CD14-positive monocyte (primary cell): ENCODE measurements at regions not wholly inside any gene's neighbourhood (a gene's known extent, or its start where the extent isn't known, plus 50 kb on each side); places are given as distances from the start of the nearest gene placed in this dataset.

Experiments used
- DNase-seq, 3 donors: peaks; one replicate each; pipeline ENCODE4 v3.0.0-alpha.2; 2011 to 2022
- H2AFZ ChIP-seq: 2 replicates; pipeline ENCODE4 v1.6.0; 2012; ENCODE audit warnings: mild to moderate bottlenecking, low read depth, low read length, inconsistent platforms; ENCODE audit not compliant: insufficient read depth, poor library complexity, severe bottlenecking
- H3K27ac ChIP-seq, 2 donors: 1 replicate in 1 of 2; 2 replicates in 1 of 2; pipeline ENCODE4 v1.5.1; 2012 to 2013; ENCODE audit warnings: low read length in 2 of 2, control low read depth in 1 of 2, inconsistent platforms in 1 of 2, low read depth in 1 of 2, mild to moderate bottlenecking in 1 of 2
- H3K27me3 ChIP-seq, 2 donors: one replicate each; pipeline versions ENCODE4 v1.6.0 to v1.6.1; 2011 to 2013; ENCODE audit warnings: low read length in 2 of 2; ENCODE audit not compliant: control insufficient read depth in 2 of 2, insufficient read depth in 2 of 2
- H3K36me3 ChIP-seq, 2 donors: replicated peaks in 1 of 2; 1 replicate in 1 of 2; 2 replicates in 1 of 2; pipeline versions ENCODE4 v1.5.1 to v1.6.1; 2012 to 2013; ENCODE audit warnings: low read length in 2 of 2, control low read depth in 1 of 2, inconsistent platforms in 1 of 2, mild to moderate bottlenecking in 1 of 2; ENCODE audit not compliant: insufficient read depth in 2 of 2, control insufficient read depth in 1 of 2
- H3K4me1 ChIP-seq, 2 donors: 1 replicate in 1 of 2; 2 replicates in 1 of 2; pipeline versions ENCODE4 v1.5.1 to v1.6.1; 2012 to 2013; ENCODE audit warnings: low read length in 2 of 2, control low read depth in 1 of 2, inconsistent platforms in 1 of 2, mild to moderate bottlenecking in 1 of 2, moderate library complexity in 1 of 2; ENCODE audit not compliant: insufficient read depth in 2 of 2, control insufficient read depth in 1 of 2
- H3K4me2 ChIP-seq: replicated peaks from 2 replicates; pipeline ENCODE3; 2012; ENCODE audit warnings: low read length, moderate library complexity, mild to moderate bottlenecking; ENCODE audit not compliant: poor library complexity, severe bottlenecking; ENCODE audit errors: extremely low read depth
- H3K4me3 ChIP-seq, 3 experiments: fragments of 200-600 bp in 1 of 3; sonication (generic) in 1 of 3; replicated peaks in 1 of 3; 1 replicate in 2 of 3; 2 replicates in 1 of 3; pipeline ENCODE4 v1.5.1; 2011 to 2013; ENCODE audit warnings: low read length in 3 of 3, mild to moderate bottlenecking in 3 of 3, control low read depth in 2 of 3, low read depth in 2 of 3, inconsistent platforms in 1 of 3, moderate library complexity in 1 of 3
- H3K79me2 ChIP-seq: 2 replicates; pipeline ENCODE4 v1.6.0; 2012; ENCODE audit warnings: mild to moderate bottlenecking, control low read depth, inconsistent platforms, low read length, moderate library complexity; ENCODE audit not compliant: insufficient read depth
- H3K9ac ChIP-seq: 2 replicates; pipeline ENCODE4 v1.6.0; 2017; ENCODE audit warnings: low read length, mild to moderate bottlenecking; ENCODE audit not compliant: insufficient read depth, poor library complexity, severe bottlenecking
- H3K9me3 ChIP-seq, 2 donors: replicated peaks in 1 of 2; 1 replicate in 1 of 2; 2 replicates in 1 of 2; pipeline versions ENCODE4 v1.5.1 to v1.6.1; 2012 to 2013; ENCODE audit warnings: low read length in 2 of 2, control low read depth in 1 of 2; ENCODE audit not compliant: control insufficient read depth in 1 of 2, insufficient read depth in 1 of 2
- H4K20me1 ChIP-seq: 2 replicates; pipeline ENCODE4 v1.6.0; 2012; ENCODE audit warnings: mild to moderate bottlenecking, low read length, control low read depth, moderate library complexity; ENCODE audit not compliant: insufficient read depth
- H3K27ac Mint-ChIP-seq, 7 donors: one replicate each; pipeline ENCODE4 v1.8.0; 2020; ENCODE audit warnings: mild to moderate bottlenecking in 7 of 7, mixed read lengths in 7 of 7, moderate library complexity in 6 of 7, inconsistent platforms in 2 of 7
- H3K27me3 Mint-ChIP-seq, 3 donors: one replicate each; pipeline ENCODE4 v1.8.0; 2021 to 2022; ENCODE audit warnings: low read depth in 3 of 3, mild to moderate bottlenecking in 3 of 3, mixed read lengths in 3 of 3, moderate library complexity in 3 of 3, inconsistent platforms in 1 of 3
- H3K36me3 Mint-ChIP-seq, 2 donors: one replicate each; pipeline ENCODE4 v1.8.0; 2020; ENCODE audit warnings: mixed read lengths in 2 of 2, inconsistent platforms in 1 of 2, mild to moderate bottlenecking in 1 of 2
- H3K4me1 Mint-ChIP-seq: one replicate; pipeline ENCODE4 v1.8.0; 2020; ENCODE audit warnings: mild to moderate bottlenecking, mixed read lengths
- H3K4me3 Mint-ChIP-seq, 2 donors: one replicate each; pipeline ENCODE4 v1.8.0; 2020; ENCODE audit warnings: mild to moderate bottlenecking in 2 of 2, mixed read lengths in 2 of 2, moderate library complexity in 1 of 2
- H3K9me3 Mint-ChIP-seq, 7 donors: one replicate each; pipeline ENCODE4 v1.8.0; 2020 to 2022; ENCODE audit warnings: mixed read lengths in 7 of 7, mild to moderate bottlenecking in 6 of 7, moderate library complexity in 6 of 7, inconsistent platforms in 2 of 7
- WGBS: methylation state at CpG from one replicate; pipeline ENCODE4 v1.1.5; 2013; ENCODE audit warnings: missing lambda C conversion rate; ENCODE audit not compliant: insufficient coverage; 5-methylcytosine and 5-hydroxymethylcytosine counted together
- intact Hi-C, 2 donors: fragments of 100-400 bp; cut with micrococcal nuclease; formaldehyde crosslinking; loops; one replicate each; pipeline versions ENCODE4 v1.15.0 to v1.15.1; 2023
- TF ChIP-seq, protein P1 (sequence below): fragments of 200-600 bp; IDR thresholded peaks from one replicate; pipeline ENCODE4 v1.8.0; 2022; ENCODE audit warnings: antibody characterized with exemption, mild to moderate bottlenecking

DNA sequence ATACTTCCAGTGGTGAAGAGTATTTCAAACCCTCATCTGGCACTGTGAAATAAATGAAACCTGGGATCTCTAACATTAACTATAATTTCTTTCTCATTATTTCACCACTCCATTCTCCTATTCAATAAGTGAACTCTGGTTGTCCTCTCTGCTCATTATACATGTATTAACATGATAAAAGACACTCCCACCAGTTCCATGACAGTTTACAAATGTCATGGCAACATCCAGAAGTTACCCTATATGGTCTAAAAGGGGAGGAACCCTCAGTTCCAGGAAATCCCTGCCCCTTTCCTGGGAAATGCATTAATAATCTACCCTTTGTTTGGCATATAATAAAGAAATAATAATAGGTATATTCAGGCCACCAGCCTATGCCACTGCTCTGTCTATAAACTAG is 62.7 kb upstream of the BRINP3 start:
- Histone ChIP-seq H3K27ac (no peak overlapping the region), H3K27me3 (no peaks in the 10 kb centered on the region), H3K36me3 (no peaks in the 10 kb centered on the region), H3K79me2 (no peaks in the 10 kb centered on the region), H3K4me1 (no peaks in the 10 kb centered on the region), H3K9me3 (peaks cover 0 to 3% of the 10 kb centered on the region in 2 donors), H3K4me3 (no peak overlapping the region), H4K20me1 (no peaks in the 10 kb centered on the region), H2AFZ (no peak overlapping the region), H3K9ac (no peak overlapping the region), H3K4me2 (no peak overlapping the region)
- peaks cover 2 to 8% (median 4%) of the 10 kb centered on the region in 7 donors for H3K9me3 Mint-ChIP-seq
- no peaks in the 10 kb centered on the region for H3K4me1 Mint-ChIP-seq
- DNase-seq: no peak
- no peaks in the 10 kb centered on the region for H3K27me3 Mint-ChIP-seq
- intact Hi-C loops: no loop called here
- no peaks in the 10 kb centered on the region for H3K36me3 Mint-ChIP-seq
- TF ChIP-seq, protein P1, sequence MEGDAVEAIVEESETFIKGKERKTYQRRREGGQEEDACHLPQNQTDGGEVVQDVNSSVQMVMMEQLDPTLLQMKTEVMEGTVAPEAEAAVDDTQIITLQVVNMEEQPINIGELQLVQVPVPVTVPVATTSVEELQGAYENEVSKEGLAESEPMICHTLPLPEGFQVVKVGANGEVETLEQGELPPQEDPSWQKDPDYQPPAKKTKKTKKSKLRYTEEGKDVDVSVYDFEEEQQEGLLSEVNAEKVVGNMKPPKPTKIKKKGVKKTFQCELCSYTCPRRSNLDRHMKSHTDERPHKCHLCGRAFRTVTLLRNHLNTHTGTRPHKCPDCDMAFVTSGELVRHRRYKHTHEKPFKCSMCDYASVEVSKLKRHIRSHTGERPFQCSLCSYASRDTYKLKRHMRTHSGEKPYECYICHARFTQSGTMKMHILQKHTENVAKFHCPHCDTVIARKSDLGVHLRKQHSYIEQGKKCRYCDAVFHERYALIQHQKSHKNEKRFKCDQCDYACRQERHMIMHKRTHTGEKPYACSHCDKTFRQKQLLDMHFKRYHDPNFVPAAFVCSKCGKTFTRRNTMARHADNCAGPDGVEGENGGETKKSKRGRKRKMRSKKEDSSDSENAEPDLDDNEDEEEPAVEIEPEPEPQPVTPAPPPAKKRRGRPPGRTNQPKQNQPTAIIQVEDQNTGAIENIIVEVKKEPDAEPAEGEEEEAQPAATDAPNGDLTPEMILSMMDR: no peak
- H3K4me3 Mint-ChIP-seq: no peak overlapping the region
- H3K27ac Mint-ChIP-seq: no peak overlapping the region

DNA sequence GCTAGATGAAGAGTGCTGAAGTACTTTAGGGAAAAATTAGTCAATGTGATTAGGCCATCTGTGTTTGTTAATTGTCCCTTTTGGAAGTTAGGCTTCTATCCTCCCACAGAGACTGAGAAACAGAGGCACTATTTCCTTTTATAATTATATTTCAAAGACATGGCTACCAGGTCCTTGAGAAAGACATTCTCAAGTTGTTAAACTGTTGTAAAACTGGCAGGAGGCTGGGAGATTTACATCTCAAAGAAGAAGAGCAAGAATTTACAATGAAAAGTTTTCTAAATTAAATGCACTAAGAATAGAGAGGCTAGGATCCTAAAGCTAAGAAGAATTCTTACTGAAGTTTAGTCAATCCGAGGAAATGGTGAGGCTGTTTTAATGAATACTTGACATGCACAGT is 74.0 kb upstream of the BRINP3 start:
- no peak for DNase-seq
- TF ChIP-seq, protein P1: no peak

More for the DNA sequence above, 74.0 kb upstream of the BRINP3 start:
- no peaks in the 10 kb centered on the region for H3K9me3 ChIP-seq
- no peaks in the 10 kb centered on the region for H3K27me3 Mint-ChIP-seq
- H3K36me3 ChIP-seq: no peaks in the 10 kb centered on the region
- H3K27ac Mint-ChIP-seq: no peak overlapping the region
- no peaks in the 10 kb centered on the region for H4K20me1 ChIP-seq
- no peak overlapping the region for H3K4me3 ChIP-seq
- peaks cover 0 to 9% (median 3%) of the 10 kb centered on the region in 7 donors for H3K9me3 Mint-ChIP-seq
- H3K4me3 Mint-ChIP-seq: no peak overlapping the region
- H3K36me3 Mint-ChIP-seq: no peaks in the 10 kb centered on the region
- no peaks in the 10 kb centered on the region for H3K4me1 ChIP-seq
- no peaks in the 10 kb centered on the region for H3K79me2 ChIP-seq
- H3K9ac ChIP-seq: no peak overlapping the region
- H3K4me2 ChIP-seq: no peak overlapping the region
- no CpG with 5 or more reads among the region's 1 CpG for WGBS
- H3K27ac ChIP-seq: no peak overlapping the region
- intact Hi-C loops: no loop called here
- no peak overlapping the region for H2AFZ ChIP-seq
- H3K4me1 Mint-ChIP-seq: no peaks in the 10 kb centered on the region
- H3K27me3 ChIP-seq: no peaks in the 10 kb centered on the region
